ENCODE measurements at regions not wholly inside any gene's neighbourhood (a gene's known extent, or its start where the extent isn't known, plus 50 kb on each side); places are given as distances from the start of the nearest gene placed in this dataset.

GRCh38 chr6:121880831-121881230 is 445.4 kb downstream of the GJA1 start:
- DNase-seq (ENCODE audit: extremely low spot score), result no peak
- intact Hi-C loops (cut with DNase I), result no loop called here
- Histone ChIP-seq H3K27ac (replicated peaks in 1 of 4) (no peak overlapping the region), H3K4me3 (no peak overlapping the region), H3K27me3 (no peaks in the 10 kb centered on the region), H3K9me3 (no peaks in the 10 kb centered on the region), H3K36me3 (no peaks in the 10 kb centered on the region), H3K4me1 (peaks cover 0 to 4% (median 0%) of the 10 kb centered on the region in 4 donors)
- TF ChIP-seq EP300 (IDR thresholded peaks at IDR 0.05) (no peak), CTCF (IDR thresholded peaks at IDR 0.05) (no peak), POLR2A (IDR thresholded peaks at IDR 0.05; ENCODE audit: low read depth) (no peak), POLR2AphosphoS5 (IDR thresholded peaks at IDR 0.05) (no peak)

- no peak for DNase-seq (ENCODE audit: extremely low spot score)
- Histone ChIP-seq H3K4me1 (peaks cover 0 to 4% (median 0%) of the 10 kb centered on the region in 4 donors), H3K27ac (replicated peaks in 1 of 4) (no peak overlapping the region), H3K27me3 (no peaks in the 10 kb centered on the region), H3K36me3 (no peaks in the 10 kb centered on the region), H3K9me3 (no peaks in the 10 kb centered on the region), H3K4me3 (no peak overlapping the region)
- WGBS, result 85% methylated on average over 2 of the region's 2 CpGs
- TF ChIP-seq POLR2AphosphoS5 (IDR thresholded peaks at IDR 0.05), result no peak
- TF ChIP-seq POLR2A (IDR thresholded peaks at IDR 0.05; ENCODE audit: low read depth), result no peak
- no peak for TF ChIP-seq EP300 (IDR thresholded peaks at IDR 0.05)
- TF ChIP-seq CTCF (IDR thresholded peaks at IDR 0.05), result no peak
- intact Hi-C loops (cut with DNase I), result no loop called here
Observed at GRCh38 chr6:121881974-121882667, 446.7 kb downstream of the GJA1 start.

- no peaks in the 10 kb centered on the region for H3K27me3 ChIP-seq
- TF ChIP-seq POLR2AphosphoS5 (IDR thresholded peaks at IDR 0.05) (no peak), POLR2A (IDR thresholded peaks at IDR 0.05; ENCODE audit: low read depth) (no peak), CTCF (IDR thresholded peaks at IDR 0.05) (no peak), EP300 (IDR thresholded peaks at IDR 0.05) (no peak)
- 76% methylated on average over 4 of the region's 4 CpGs for WGBS
- DNase-seq (ENCODE audit: extremely low spot score), result no peak
- H3K36me3 ChIP-seq, result no peaks in the 10 kb centered on the region
- intact Hi-C loops (cut with DNase I), result no loop called here
- peaks cover 0 to 4% (median 0%) of the 10 kb centered on the region in 4 donors for H3K4me1 ChIP-seq
- no peak overlapping the region for H3K4me3 ChIP-seq
- no peaks in the 10 kb centered on the region for H3K9me3 ChIP-seq
- no peak overlapping the region for H3K27ac ChIP-seq (replicated peaks in 1 of 4)
Observed at GRCh38 chr6:121884091-121884490, 448.6 kb downstream of the GJA1 start.

- Histone ChIP-seq H3K9me3 (no peaks in the 10 kb centered on the region), H3K27ac (replicated peaks in 1 of 4) (no peak overlapping the region), H3K4me3 (no peak overlapping the region), H3K4me1 (peaks cover 0 to 4% (median 0%) of the 10 kb centered on the region in 4 donors), H3K27me3 (no peaks in the 10 kb centered on the region), H3K36me3 (no peaks in the 10 kb centered on the region)
- DNase-seq (ENCODE audit: extremely low spot score), result no peak
- TF ChIP-seq EP300 (IDR thresholded peaks at IDR 0.05) (no peak), CTCF (IDR thresholded peaks at IDR 0.05) (no peak), POLR2AphosphoS5 (IDR thresholded peaks at IDR 0.05) (no peak), POLR2A (IDR thresholded peaks at IDR 0.05; ENCODE audit: low read depth) (no peak)
- intact Hi-C loops (cut with DNase I), result no loop called here
- 65% methylated on average over 1 of the region's 1 CpG for WGBS
Observed at GRCh38 chr6:121884620-121885019, 449.2 kb downstream of the GJA1 start.
